HG03432 (cell line): ENCODE measurements at regions not wholly inside any gene's neighbourhood (a gene's known extent, or its start where the extent isn't known, plus 50 kb on each side); places are given as distances from the start of the nearest gene placed in this dataset.
A peak's percentile ranks its signal among the peaks of the same experiment; 100 is the strongest.

ENCODE experiments used
- ATAC-seq: cut with Tn5 transposase; IDR thresholded peaks from one replicate; pipeline ENCODE4 v1.9.1; 2021; ENCODE audit warnings: mild to moderate bottlenecking, moderate library complexity; ENCODE audit not compliant: unreplicated experiment

GRCh38 chr3:61311044-61311443 is 59.8 kb upstream of the FHIT start:
- no peak for ATAC-seq

GRCh38 chr3:61315871-61316270 is 64.6 kb upstream of the FHIT start:
- ATAC-seq = no peak

- ATAC-seq = no peak
Measured at GRCh38 chr3:61323094-61323493, 71.8 kb upstream of the FHIT start.

- ATAC-seq = no peak
Measured at GRCh38 chr3:61331929-61332552, 80.8 kb upstream of the FHIT start.

- no peak for ATAC-seq
Measured at GRCh38 chr3:61333192-61333961, 82.1 kb upstream of the FHIT start.

GRCh38 chr3:61334783-61335182 is 83.5 kb upstream of the FHIT start:
- ATAC-seq = no peak

GRCh38 chr3:61340931-61341461 is 89.7 kb upstream of the FHIT start:
- ATAC-seq = no peak

- ATAC-seq = no peak
Measured at GRCh38 chr3:61343543-61343942, 92.3 kb upstream of the FHIT start.

- no peak for ATAC-seq
Measured at GRCh38 chr3:61345020-61345419, 93.8 kb upstream of the FHIT start.

GRCh38 chr3:61347981-61348380 is 96.7 kb upstream of the FHIT start:
- ATAC-seq = no peak

- no peak for ATAC-seq
Measured at GRCh38 chr3:61349717-61350116, 98.5 kb upstream of the FHIT start.

GRCh38 chr3:61350782-61351309 is 99.6 kb upstream of the FHIT start:
- no peak for ATAC-seq

GRCh38 chr3:61352306-61352705 is 101.1 kb upstream of the FHIT start:
- ATAC-seq = no peak

- no peak for ATAC-seq
Measured at GRCh38 chr3:61353382-61353781, 102.1 kb upstream of the FHIT start.

GRCh38 chr3:61354604-61355003 is 103.4 kb upstream of the FHIT start:
- ATAC-seq = no peak

- ATAC-seq = no peak
Measured at GRCh38 chr3:61356685-61357084, 105.4 kb upstream of the FHIT start.

GRCh38 chr3:61357902-61358301 is 106.7 kb upstream of the FHIT start:
- ATAC-seq = no peak

- ATAC-seq = peak; percentile 99
Measured at GRCh38 chr3:61358364-61358763, 107.1 kb upstream of the FHIT start.

GRCh38 chr3:61360297-61360965 is 109.2 kb upstream of the FHIT start:
- ATAC-seq = no peak

- ATAC-seq = no peak
Measured at GRCh38 chr3:61369678-61370077, 118.4 kb upstream of the FHIT start.

GRCh38 chr3:61371123-61371522 is 119.9 kb upstream of the FHIT start:
- peak; percentile 77 for ATAC-seq

GRCh38 chr3:61372723-61373122 is 121.5 kb upstream of the FHIT start:
- no peak for ATAC-seq
